ENCODE measurements at regions not wholly inside any gene's neighbourhood (a gene's known extent, or its start where the extent isn't known, plus 50 kb on each side); places are given as distances from the start of the nearest gene placed in this dataset.

DNA sequence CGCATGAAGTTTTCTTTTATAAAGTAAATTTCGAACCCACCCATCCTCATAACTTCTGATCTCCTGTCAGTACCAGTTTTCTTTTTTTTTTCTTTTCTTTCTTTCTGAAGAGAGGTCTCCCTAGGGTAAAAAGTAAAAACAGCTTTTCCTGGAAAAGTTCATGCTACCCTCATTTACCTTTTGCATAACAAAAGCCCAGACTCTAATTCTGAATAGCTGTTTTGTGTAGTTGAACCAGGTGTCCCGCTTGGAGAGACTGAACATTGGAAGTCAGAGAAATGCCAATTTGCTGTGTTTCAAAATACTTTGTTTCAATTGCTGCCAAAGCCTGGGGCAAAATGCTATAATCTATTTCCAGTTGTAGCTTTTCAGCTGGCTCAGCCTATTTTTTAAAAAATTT is 113.7 kb upstream of the RUNX1 start:
- TF ChIP-seq TEAD4 (IDR thresholded peaks at IDR 0.05) (no peak), TCF12 (IDR thresholded peaks at IDR 0.05; ENCODE audit: low read depth) (no peak), RAD21 (IDR thresholded peaks at IDR 0.05; ENCODE audit: low read depth) (no peak), TAF1 (IDR thresholded peaks at IDR 0.05; ENCODE audit: low read depth) (no peak), EGR1 (IDR thresholded peaks at IDR 0.05) (no peak), EP300 (IDR thresholded peaks at IDR 0.05; ENCODE audit: borderline replicate concordance) (no peak), ZBTB7A (IDR thresholded peaks at IDR 0.05; ENCODE audit: low read depth) (no peak), CEBPB (IDR thresholded peaks at IDR 0.05) (no peak)
- TF ChIP-seq, protein P1, sequence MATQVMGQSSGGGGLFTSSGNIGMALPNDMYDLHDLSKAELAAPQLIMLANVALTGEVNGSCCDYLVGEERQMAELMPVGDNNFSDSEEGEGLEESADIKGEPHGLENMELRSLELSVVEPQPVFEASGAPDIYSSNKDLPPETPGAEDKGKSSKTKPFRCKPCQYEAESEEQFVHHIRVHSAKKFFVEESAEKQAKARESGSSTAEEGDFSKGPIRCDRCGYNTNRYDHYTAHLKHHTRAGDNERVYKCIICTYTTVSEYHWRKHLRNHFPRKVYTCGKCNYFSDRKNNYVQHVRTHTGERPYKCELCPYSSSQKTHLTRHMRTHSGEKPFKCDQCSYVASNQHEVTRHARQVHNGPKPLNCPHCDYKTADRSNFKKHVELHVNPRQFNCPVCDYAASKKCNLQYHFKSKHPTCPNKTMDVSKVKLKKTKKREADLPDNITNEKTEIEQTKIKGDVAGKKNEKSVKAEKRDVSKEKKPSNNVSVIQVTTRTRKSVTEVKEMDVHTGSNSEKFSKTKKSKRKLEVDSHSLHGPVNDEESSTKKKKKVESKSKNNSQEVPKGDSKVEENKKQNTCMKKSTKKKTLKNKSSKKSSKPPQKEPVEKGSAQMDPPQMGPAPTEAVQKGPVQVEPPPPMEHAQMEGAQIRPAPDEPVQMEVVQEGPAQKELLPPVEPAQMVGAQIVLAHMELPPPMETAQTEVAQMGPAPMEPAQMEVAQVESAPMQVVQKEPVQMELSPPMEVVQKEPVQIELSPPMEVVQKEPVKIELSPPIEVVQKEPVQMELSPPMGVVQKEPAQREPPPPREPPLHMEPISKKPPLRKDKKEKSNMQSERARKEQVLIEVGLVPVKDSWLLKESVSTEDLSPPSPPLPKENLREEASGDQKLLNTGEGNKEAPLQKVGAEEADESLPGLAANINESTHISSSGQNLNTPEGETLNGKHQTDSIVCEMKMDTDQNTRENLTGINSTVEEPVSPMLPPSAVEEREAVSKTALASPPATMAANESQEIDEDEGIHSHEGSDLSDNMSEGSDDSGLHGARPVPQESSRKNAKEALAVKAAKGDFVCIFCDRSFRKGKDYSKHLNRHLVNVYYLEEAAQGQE (IDR thresholded peaks at IDR 0.05; ENCODE audit: low read depth), result no peak

DNA sequence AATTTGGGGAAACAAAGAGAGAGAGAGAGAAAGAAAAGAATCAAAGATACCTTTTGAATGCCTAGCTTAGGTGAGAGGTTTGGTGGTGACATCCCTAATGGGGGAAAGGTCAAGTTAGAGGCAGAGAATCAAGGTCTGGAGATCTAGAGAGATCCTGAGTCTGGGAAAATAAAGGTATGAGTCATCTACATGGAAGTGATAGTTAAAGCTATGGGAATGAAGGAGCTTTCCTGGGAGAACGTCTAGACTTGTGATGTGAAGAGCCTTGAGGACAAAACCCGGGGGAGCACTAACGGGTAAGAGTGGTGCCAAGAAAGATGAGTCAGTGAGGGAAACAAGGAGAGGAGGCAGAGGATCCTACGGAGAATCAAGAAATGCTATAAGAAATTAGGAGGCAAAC is 110.8 kb upstream of the RUNX1 start:
- TF ChIP-seq EGR1 (IDR thresholded peaks at IDR 0.05), result no peak
- TF ChIP-seq TCF12 (IDR thresholded peaks at IDR 0.05; ENCODE audit: low read depth), result no peak
- TF ChIP-seq CEBPB (IDR thresholded peaks at IDR 0.05), result no peak
- TF ChIP-seq RAD21 (IDR thresholded peaks at IDR 0.05; ENCODE audit: low read depth), result no peak
- TF ChIP-seq, protein P2, sequence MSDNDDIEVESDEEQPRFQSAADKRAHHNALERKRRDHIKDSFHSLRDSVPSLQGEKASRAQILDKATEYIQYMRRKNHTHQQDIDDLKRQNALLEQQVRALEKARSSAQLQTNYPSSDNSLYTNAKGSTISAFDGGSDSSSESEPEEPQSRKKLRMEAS (IDR thresholded peaks at IDR 0.05), result no peak
- no peak for TF ChIP-seq TAF1 (IDR thresholded peaks at IDR 0.05; ENCODE audit: low read depth)

DNA sequence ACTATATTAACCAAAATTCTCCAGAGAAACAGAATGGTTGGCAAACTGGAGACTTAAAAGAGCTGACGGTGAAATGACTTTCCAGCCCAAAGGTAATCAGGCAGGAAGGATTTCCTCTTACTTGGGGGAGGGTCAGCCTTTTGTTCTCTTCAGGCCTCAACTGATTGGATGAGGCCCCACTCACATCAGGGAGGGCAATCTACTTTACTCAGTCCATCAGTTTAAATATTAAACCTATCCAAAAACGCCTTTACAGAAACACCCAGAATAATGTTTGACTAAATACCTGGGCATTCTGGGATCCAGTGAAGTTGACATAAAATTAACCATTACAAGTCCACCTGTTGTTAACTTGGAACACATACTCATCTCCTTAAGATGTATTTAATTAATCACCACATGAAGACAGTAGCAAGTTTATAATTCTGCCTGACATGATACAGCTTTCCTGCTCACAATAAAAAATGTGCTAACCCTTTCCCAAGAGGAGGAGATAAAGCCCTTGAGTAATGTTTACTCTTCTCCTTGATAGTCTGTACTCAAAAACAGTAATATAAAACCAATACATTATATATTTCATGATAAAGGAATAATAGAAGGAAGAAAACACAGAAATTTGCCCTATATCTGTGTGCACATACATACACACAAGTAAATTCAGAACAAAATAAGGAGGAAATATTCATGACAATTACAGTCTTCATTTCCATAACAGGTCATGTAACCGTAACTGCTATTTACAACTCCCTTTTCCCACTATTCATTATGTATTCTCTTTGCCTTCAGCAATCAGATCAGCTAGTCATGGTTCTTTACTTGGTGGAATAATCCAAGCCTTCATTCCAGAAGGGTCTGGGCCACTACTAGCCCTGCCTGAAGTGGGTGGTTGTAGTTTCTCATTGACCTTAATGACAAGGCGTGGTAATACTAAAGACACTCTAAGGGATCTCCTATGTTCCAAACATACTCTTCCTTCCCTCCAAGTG is 107.5 kb upstream of the RUNX1 start:
- no peak for TF ChIP-seq NFIC (IDR thresholded peaks at IDR 0.05)
- TF ChIP-seq, protein P3, sequence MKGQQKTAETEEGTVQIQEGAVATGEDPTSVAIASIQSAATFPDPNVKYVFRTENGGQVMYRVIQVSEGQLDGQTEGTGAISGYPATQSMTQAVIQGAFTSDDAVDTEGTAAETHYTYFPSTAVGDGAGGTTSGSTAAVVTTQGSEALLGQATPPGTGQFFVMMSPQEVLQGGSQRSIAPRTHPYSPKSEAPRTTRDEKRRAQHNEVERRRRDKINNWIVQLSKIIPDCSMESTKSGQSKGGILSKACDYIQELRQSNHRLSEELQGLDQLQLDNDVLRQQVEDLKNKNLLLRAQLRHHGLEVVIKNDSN (IDR thresholded peaks at IDR 0.05), result no peak
- TF ChIP-seq CREB1 (IDR thresholded peaks at IDR 0.05; ENCODE audit: low read depth), result no peak
- TF ChIP-seq, protein P1 (IDR thresholded peaks at IDR 0.05; ENCODE audit: low read depth), result no peak
- TF ChIP-seq EGR1 (IDR thresholded peaks at IDR 0.05), result no peak

DNA sequence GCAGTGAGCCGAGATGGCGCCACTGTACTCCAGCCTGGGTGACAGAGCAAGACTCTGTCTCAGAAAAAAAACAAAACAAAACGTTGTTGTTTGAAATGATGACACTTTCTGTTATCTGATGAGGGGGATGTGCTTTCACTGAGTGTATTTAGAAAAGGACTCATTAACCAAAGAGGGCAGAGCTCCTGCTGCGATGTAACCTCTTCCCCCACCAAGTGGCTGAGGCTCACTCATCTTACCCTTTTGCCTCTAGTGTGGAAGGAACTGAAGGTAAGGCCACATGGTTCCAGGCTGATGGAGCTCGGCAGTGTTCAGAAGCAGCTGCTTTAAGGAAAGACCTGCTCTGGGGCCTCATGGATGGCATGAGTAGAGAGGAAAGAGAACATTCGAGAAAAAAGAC is 105.7 kb upstream of the RUNX1 start:
- TF ChIP-seq CEBPB (IDR thresholded peaks at IDR 0.05), result no peak

DNA sequence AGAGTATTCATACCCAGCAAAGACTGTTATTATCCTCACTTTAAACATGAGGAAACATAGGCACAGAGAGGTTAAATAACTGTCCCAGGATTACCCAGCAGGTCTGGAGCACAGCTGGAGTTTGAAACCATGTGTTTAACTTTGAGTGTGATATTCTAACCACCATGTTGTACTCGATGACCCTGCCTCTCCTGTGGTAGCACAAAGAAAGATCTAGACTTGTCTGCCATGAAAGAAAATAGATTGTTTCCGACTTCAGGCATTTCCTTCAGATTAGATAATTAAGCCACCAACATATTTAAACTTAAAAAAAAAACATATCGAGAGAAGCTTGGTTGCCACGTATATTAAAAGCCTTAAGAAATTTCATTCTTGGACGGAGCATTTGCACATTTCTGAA is 104.6 kb upstream of the RUNX1 start:
- TF ChIP-seq RAD21 (IDR thresholded peaks at IDR 0.05; ENCODE audit: low read depth) (no peak), CEBPB (IDR thresholded peaks at IDR 0.05) (no peak), EP300 (IDR thresholded peaks at IDR 0.05; ENCODE audit: borderline replicate concordance) (no peak), CREB1 (IDR thresholded peaks at IDR 0.05; ENCODE audit: low read depth) (no peak), FOXM1 (IDR thresholded peaks at IDR 0.05; ENCODE audit: borderline replicate concordance, low read depth) (no peak), ZBTB7A (IDR thresholded peaks at IDR 0.05; ENCODE audit: low read depth) (no peak), EGR1 (IDR thresholded peaks at IDR 0.05) (no peak), TCF12 (IDR thresholded peaks at IDR 0.05; ENCODE audit: low read depth) (no peak), TAF1 (IDR thresholded peaks at IDR 0.05; ENCODE audit: low read depth) (no peak), TEAD4 (IDR thresholded peaks at IDR 0.05) (no peak), YY1 (IDR thresholded peaks at IDR 0.05; ENCODE audit: low read depth) (no peak), NFIC (IDR thresholded peaks at IDR 0.05) (no peak)
- TF ChIP-seq, protein P1 (IDR thresholded peaks at IDR 0.05; ENCODE audit: low read depth), result no peak
- TF ChIP-seq, protein P3 (IDR thresholded peaks at IDR 0.05), result no peak
- TF ChIP-seq, protein P2 (IDR thresholded peaks at IDR 0.05), result no peak

Measured in Ishikawa (cell line).